Liver (tissue), 3 donors: ENCODE measurements at regions not wholly inside any gene's neighbourhood (a gene's known extent, or its start where the extent isn't known, plus 50 kb on each side); places are given as distances from the start of the nearest gene placed in this dataset.

Experiments
- GABPA ChIP-seq, 2 donors: IDR thresholded peaks in 1 of 2; conservative IDR thresholded peaks in 1 of 2; 2 replicates each; pipeline ENCODE4 v1.6.1; 2016; ENCODE audit warnings: antibody characterized with exemption in 2 of 2, mild to moderate bottlenecking in 1 of 2, moderate library complexity in 1 of 2
- RAD21 ChIP-seq, 2 donors: IDR thresholded peaks; 2 replicates each; pipeline ENCODE4 v1.6.1; 2016; ENCODE audit warnings: antibody characterized with exemption in 2 of 2, mild to moderate bottlenecking in 2 of 2
- SP1 ChIP-seq: IDR thresholded peaks from 2 replicates; pipeline ENCODE4 v1.6.1; 2018; ENCODE audit warnings: antibody characterized with exemption, mild to moderate bottlenecking
- TF ChIP-seq, protein P1 (sequence below): fragments of 150-350 bp; IDR thresholded peaks from 2 replicates; pipeline ENCODE4 v1.5.1; 2017; ENCODE audit warnings: improper control_type of control experiment, low read depth, low read length; ENCODE audit not compliant: missing input control
- TF ChIP-seq, protein P2 (sequence below): IDR thresholded peaks from 2 replicates; pipeline ENCODE4 v1.6.1; 2016; ENCODE audit warnings: antibody characterized with exemption
- TF ChIP-seq, protein P3 (sequence below): IDR thresholded peaks from 2 replicates; pipeline ENCODE4 v1.6.1; 2016; ENCODE audit warnings: antibody characterized with exemption
- donor health status: healthy.
- donor health status: healthy.

DNA sequence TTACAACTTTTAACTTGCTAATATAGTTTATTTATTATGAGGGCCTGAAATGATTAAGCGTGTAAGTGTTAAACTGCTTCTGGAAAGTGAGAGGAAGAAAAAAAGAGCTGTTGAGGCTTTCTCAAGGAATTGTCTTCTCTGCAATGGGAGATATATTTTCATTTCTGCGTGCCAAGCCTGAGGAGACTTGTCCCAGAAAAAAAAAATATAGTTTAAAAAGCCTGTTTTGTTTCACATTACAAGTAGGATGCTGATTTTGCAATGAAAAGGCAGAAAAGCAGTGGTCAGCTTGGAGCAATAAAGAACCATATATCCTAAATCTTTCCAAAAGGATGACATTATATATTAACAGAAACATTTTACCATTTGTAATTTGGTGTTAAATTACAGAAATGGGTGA lies 115.5 kb downstream of the GMNC start:
- TF ChIP-seq RAD21 (IDR thresholded peaks at IDR 0.05), result no peak
- TF ChIP-seq, protein P1, sequence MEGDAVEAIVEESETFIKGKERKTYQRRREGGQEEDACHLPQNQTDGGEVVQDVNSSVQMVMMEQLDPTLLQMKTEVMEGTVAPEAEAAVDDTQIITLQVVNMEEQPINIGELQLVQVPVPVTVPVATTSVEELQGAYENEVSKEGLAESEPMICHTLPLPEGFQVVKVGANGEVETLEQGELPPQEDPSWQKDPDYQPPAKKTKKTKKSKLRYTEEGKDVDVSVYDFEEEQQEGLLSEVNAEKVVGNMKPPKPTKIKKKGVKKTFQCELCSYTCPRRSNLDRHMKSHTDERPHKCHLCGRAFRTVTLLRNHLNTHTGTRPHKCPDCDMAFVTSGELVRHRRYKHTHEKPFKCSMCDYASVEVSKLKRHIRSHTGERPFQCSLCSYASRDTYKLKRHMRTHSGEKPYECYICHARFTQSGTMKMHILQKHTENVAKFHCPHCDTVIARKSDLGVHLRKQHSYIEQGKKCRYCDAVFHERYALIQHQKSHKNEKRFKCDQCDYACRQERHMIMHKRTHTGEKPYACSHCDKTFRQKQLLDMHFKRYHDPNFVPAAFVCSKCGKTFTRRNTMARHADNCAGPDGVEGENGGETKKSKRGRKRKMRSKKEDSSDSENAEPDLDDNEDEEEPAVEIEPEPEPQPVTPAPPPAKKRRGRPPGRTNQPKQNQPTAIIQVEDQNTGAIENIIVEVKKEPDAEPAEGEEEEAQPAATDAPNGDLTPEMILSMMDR, result no peak
- TF ChIP-seq, protein P2, sequence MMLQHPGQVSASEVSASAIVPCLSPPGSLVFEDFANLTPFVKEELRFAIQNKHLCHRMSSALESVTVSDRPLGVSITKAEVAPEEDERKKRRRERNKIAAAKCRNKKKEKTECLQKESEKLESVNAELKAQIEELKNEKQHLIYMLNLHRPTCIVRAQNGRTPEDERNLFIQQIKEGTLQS, result no peak
- TF ChIP-seq, protein P3, sequence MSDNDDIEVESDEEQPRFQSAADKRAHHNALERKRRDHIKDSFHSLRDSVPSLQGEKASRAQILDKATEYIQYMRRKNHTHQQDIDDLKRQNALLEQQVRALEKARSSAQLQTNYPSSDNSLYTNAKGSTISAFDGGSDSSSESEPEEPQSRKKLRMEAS, result no peak
- TF ChIP-seq SP1, result no peak
- no peak for TF ChIP-seq GABPA (IDR thresholded peaks at IDR 0.05 in 1 of 2, conservative IDR thresholded peaks at IDR 0.05 in 1 of 2)
